Prostate gland (tissue), 2 donors: ENCODE measurements at regions not wholly inside any gene's neighbourhood (a gene's known extent, or its start where the extent isn't known, plus 50 kb on each side); places are given as distances from the start of the nearest gene placed in this dataset.

Experiments
- DNase-seq: peaks from one replicate; pipeline ENCODE4 v3.0.0-alpha.2; 2019; ENCODE audit warnings: low spot score
- H3K27ac ChIP-seq, 2 donors: fragments of 200-600 bp; sonication (generic); 2 replicates each; pipeline ENCODE4 v1.5.1; 2017 to 2019
- H3K27me3 ChIP-seq: fragments of 200-600 bp; sonication (generic); replicated peaks from 2 replicates; pipeline ENCODE4 v1.5.1; 2019; ENCODE audit not compliant: insufficient read depth
- H3K36me3 ChIP-seq, 2 donors: fragments of 200-600 bp; sonication (generic); 1 replicate in 1 of 2; 2 replicates in 1 of 2; pipeline versions ENCODE4 v1.5.1 to v1.8.1; 2017 to 2019
- H3K4me1 ChIP-seq: fragments of 200-600 bp; sonication (generic); replicated peaks from 2 replicates; pipeline ENCODE4 v1.5.1; 2019
- H3K4me3 ChIP-seq, 2 donors: fragments of 200-600 bp; sonication (generic); 2 replicates each; pipeline ENCODE4 v1.5.1; 2017 to 2019
- H3K9me3 ChIP-seq: fragments of 200-600 bp; sonication (generic); 2 replicates; pipeline ENCODE4 v1.5.1; 2017
- POLR2A ChIP-seq: fragments of 450-650 bp; IDR thresholded peaks from one replicate; pipeline ENCODE4 v1.6.1; 2016; ENCODE audit warnings: antibody characterized with exemption, mild to moderate bottlenecking
- POLR2AphosphoS5 ChIP-seq: sonication (generic); formaldehyde crosslinking; IDR thresholded peaks from one replicate; pipeline ENCODE4 v1.6.1; 2017; ENCODE audit warnings: antibody characterized with exemption
- WGBS: methylation state at CpG from one replicate; pipeline ENCODE4 v1.1.5; 2018; 5-methylcytosine and 5-hydroxymethylcytosine counted together
- intact Hi-C: fragments of 100-400 bp; cut with DNase I; formaldehyde crosslinking; loops from one replicate; pipeline ENCODE4 v1.14.2; 2022
- TF ChIP-seq, protein P1 (sequence below), 4 experiments: fragments of 200-600 bp in 2 of 4; fragments of 450-650 bp in 2 of 4; sonication (generic) in 2 of 4; IDR thresholded peaks; 1 replicate in 3 of 4; 2 replicates in 1 of 4; pipeline ENCODE4 v1.5.1; 2016 to 2019; ENCODE audit warnings: antibody characterized with exemption in 4 of 4, mild to moderate bottlenecking in 2 of 4, moderate library complexity in 2 of 4

DNA sequence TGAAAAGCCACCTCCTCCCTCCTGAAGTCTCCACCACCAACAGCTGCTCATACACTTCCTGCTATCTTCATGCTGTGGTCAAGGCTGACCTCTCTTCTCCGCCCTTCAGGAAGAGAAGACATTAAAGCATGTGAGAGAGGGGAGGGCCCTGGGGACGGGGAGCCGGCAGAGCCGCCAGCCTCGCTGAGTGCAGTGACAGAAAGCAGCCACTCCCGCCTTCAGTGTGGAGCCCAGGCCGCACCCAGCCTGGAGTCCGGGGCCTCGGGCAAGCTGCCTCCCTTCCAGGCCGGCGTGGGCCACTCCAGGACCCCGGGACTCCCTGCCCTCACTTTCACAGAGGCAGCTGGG lies 94.7 kb upstream of the TNRC6C start:
- WGBS, result 38% methylated on average over 3 of the region's 12 CpGs
- intact Hi-C loops, result no loop called here
- DNase-seq, result no peak
- H3K36me3 ChIP-seq, result no peaks in the 10 kb centered on the region
- no peak overlapping the region for H3K4me3 ChIP-seq
- no peak overlapping the region for H3K27ac ChIP-seq
- H3K27me3 ChIP-seq, result no peaks in the 10 kb centered on the region
- no peaks in the 10 kb centered on the region for H3K4me1 ChIP-seq
- TF ChIP-seq POLR2A (no peak), POLR2AphosphoS5 (no peak)
- TF ChIP-seq, protein P1, sequence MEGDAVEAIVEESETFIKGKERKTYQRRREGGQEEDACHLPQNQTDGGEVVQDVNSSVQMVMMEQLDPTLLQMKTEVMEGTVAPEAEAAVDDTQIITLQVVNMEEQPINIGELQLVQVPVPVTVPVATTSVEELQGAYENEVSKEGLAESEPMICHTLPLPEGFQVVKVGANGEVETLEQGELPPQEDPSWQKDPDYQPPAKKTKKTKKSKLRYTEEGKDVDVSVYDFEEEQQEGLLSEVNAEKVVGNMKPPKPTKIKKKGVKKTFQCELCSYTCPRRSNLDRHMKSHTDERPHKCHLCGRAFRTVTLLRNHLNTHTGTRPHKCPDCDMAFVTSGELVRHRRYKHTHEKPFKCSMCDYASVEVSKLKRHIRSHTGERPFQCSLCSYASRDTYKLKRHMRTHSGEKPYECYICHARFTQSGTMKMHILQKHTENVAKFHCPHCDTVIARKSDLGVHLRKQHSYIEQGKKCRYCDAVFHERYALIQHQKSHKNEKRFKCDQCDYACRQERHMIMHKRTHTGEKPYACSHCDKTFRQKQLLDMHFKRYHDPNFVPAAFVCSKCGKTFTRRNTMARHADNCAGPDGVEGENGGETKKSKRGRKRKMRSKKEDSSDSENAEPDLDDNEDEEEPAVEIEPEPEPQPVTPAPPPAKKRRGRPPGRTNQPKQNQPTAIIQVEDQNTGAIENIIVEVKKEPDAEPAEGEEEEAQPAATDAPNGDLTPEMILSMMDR (IDR thresholded peaks at IDR 0.05), result no peak
- H3K9me3 ChIP-seq, result no peaks in the 10 kb centered on the region

DNA sequence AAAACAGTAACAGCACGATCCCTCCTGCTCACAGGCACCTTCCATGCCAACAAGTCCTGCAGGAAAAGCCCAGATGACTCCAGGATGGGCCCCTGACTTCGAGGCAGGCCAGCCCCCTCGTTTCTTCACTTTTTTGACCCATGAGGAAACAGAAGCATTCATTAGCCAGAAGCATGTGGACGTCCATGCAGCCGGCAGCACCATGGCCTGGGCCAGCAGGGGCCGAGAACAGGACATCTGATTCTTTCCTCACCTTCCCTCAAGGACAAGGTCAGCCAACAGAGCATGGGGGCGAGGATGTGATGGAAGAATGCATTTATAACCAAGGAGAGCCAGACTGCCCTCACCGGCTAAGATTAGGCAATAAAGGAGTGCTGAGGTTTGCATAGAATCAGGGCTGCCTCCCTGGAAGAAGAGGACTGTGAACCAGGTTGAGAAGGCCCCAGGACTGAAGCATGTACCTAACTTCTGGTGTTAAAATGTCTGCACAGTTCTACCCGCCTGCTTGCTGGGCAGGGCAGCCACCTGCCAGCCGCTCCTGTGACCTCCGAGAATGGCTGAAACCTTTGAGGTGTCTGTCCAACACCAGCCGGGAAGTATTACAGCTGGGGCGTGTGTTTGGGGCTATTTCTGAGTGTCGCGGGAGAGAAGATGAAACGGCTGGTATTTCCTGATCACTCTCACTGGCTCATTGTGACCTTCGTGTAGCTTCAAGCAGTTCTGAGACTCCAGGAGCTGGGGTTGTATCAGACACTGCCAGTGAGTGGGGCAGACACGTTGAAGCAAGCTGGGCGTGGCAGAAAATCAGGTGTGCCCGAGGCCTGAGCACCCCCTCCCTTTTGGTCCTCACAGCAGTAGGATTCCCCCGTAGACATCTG lies 94.0 kb upstream of the TNRC6C start:
- Histone ChIP-seq H3K9me3 (no peaks in the 10 kb centered on the region), H3K4me3 (no peak overlapping the region), H3K4me1 (no peaks in the 10 kb centered on the region), H3K36me3 (no peaks in the 10 kb centered on the region), H3K27me3 (no peaks in the 10 kb centered on the region), H3K27ac (no peak overlapping the region)
- TF ChIP-seq POLR2AphosphoS5 (no peak), POLR2A (no peak)
- TF ChIP-seq, protein P1 (IDR thresholded peaks at IDR 0.05), result no peak
- intact Hi-C loops, result no loop called here
- WGBS, result 66% methylated on average over 21 of the region's 21 CpGs
- no peak for DNase-seq

DNA sequence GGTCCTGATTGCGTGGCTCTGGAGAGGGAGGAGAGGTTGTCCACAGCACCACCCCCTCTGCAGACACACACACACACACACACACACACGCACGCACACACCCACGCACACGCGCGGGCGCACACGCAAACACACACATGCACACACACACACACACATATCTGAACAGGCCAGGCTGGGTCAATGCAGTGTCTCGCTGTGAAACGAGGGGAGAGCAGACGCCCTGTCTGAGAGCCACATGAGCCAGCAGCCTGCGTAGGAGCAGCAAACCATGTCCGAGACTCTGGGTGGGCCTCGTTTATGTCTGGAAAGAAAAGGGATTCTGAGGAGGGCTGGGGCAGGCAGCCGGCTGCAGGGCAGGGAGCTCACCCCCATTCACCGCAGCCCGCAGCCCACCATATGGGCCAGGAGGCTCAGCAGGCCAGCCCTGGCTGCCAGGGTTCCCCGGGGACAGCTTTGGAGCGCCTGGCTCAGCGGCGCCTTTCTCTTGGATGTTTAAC lies 93.3 kb upstream of the TNRC6C start:
- no peak for TF ChIP-seq POLR2AphosphoS5
- TF ChIP-seq, protein P1 (IDR thresholded peaks at IDR 0.05), result no peak
- no peak for TF ChIP-seq POLR2A
- Histone ChIP-seq H3K4me3 (no peak overlapping the region), H3K36me3 (no peaks in the 10 kb centered on the region), H3K27ac (no peak overlapping the region), H3K9me3 (no peaks in the 10 kb centered on the region), H3K4me1 (no peaks in the 10 kb centered on the region), H3K27me3 (no peaks in the 10 kb centered on the region)
- WGBS, result 82% methylated on average over 22 of the region's 22 CpGs
- intact Hi-C loops, result no loop called here
- DNase-seq, result no peak

DNA sequence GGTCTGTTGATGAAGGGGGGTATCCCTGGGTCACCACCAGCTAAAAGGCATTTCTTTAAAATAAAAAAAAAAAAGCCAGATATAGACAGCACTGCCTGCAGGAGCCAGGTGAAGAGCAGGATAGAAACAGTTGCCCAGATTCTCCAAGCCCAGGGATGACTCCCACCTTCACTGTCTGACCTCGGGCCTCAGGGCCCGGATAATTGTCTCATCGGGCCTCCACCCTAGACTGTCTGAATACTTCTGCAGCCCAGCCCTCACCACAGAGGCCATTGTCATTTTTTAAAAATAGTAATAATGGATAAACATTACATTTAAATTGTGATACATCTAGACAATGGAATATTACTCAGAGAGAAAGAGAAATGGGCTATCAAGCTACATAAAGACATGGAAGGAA lies 92.8 kb upstream of the TNRC6C start:
- Histone ChIP-seq H3K9me3 (no peaks in the 10 kb centered on the region), H3K4me1 (no peaks in the 10 kb centered on the region), H3K27me3 (no peaks in the 10 kb centered on the region), H3K4me3 (no peak overlapping the region), H3K36me3 (no peaks in the 10 kb centered on the region), H3K27ac (no peak overlapping the region)
- intact Hi-C loops, result no loop called here
- DNase-seq, result no peak
- TF ChIP-seq, protein P1 (IDR thresholded peaks at IDR 0.05), result no peak
- no peak for TF ChIP-seq POLR2AphosphoS5
- TF ChIP-seq POLR2A, result no peak
- WGBS, result 89% methylated on average over 3 of the region's 3 CpGs

DNA sequence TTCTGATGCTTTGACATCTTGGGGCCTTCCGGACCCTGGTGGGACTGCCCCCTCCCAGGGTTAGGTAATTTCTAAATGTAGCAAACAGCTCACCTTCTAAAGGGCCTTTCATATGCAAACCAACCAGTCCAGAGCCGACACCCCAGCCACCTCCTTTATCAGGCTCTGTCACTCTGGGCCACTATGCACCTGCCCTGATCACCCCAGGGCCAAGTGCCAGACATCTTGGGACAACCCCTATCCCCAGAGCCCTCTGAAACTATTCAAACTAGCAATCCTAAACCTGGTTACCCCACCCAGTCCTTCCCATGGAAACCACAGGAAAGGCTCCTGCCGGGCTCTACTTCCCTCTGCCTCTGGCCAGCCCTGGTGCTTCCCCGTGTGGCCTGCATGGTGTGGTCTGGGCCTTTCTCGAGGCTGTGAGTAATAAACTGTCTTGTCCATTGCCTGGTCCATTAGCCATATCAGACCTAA lies 91.2 kb upstream of the TNRC6C start:
- no peak for DNase-seq
- 82% methylated on average over 5 of the region's 5 CpGs for WGBS
- TF ChIP-seq POLR2A, result no peak
- TF ChIP-seq POLR2AphosphoS5, result no peak
- TF ChIP-seq, protein P1 (IDR thresholded peaks at IDR 0.05), result no peak

More for the DNA sequence above, 91.2 kb upstream of the TNRC6C start:
- Histone ChIP-seq H3K27ac (no peak overlapping the region), H3K9me3 (no peaks in the 10 kb centered on the region), H3K36me3 (no peaks in the 10 kb centered on the region), H3K27me3 (no peaks in the 10 kb centered on the region), H3K4me3 (no peak overlapping the region), H3K4me1 (no peaks in the 10 kb centered on the region)
- intact Hi-C loops, result no loop called here
